Astrocyte (in vitro differentiated cells and primary cell): ENCODE measurements at regions not wholly inside any gene's neighbourhood (a gene's known extent, or its start where the extent isn't known, plus 50 kb on each side); places are given as distances from the start of the nearest gene placed in this dataset.
A peak's percentile ranks its signal among the peaks of the same experiment; 100 is the strongest.

Experiments used
- DNase-seq: peaks from one replicate; pipeline ENCODE4 v3.0.0-alpha.2; 2010; ENCODE audit warnings: low read depth
- FAIRE-seq: peaks from 2 replicates; lab custom pipeline; 2011; peaks lifted over from hg19 to GRCh38; lab: Jason Lieb, UNC
- H2AFZ ChIP-seq: 2 replicates; pipeline ENCODE4 v1.6.0; 2012; ENCODE audit warnings: low read depth, low read length, inconsistent platforms
- H3K27ac ChIP-seq: 2 replicates; pipeline ENCODE4 v1.5.1; 2011; ENCODE audit warnings: low read depth, low read length, inconsistent platforms
- H3K27me3 ChIP-seq: 2 replicates; pipeline ENCODE4 v1.6.0; 2011; ENCODE audit warnings: low read length, inconsistent platforms; ENCODE audit not compliant: insufficient read depth
- H3K36me3 ChIP-seq: 2 replicates; pipeline ENCODE4 v1.5.1; 2011; ENCODE audit warnings: low read length, inconsistent platforms; ENCODE audit not compliant: insufficient read depth
- H3K4me1 ChIP-seq: 2 replicates; pipeline ENCODE4 v1.5.1; 2011; ENCODE audit warnings: low read length, inconsistent platforms; ENCODE audit not compliant: insufficient read depth
- H3K4me2 ChIP-seq: 2 replicates; pipeline ENCODE4 v1.6.0; 2012; ENCODE audit warnings: low read length, inconsistent platforms
- H3K4me3 ChIP-seq: 2 replicates; pipeline ENCODE4 v1.5.1; 2011; ENCODE audit warnings: low read depth, mild to moderate bottlenecking, low read length, inconsistent platforms; ENCODE audit not compliant: insufficient read depth
- H3K79me2 ChIP-seq: 2 replicates; pipeline ENCODE4 v1.6.0; 2012; ENCODE audit warnings: mild to moderate bottlenecking, low read length, inconsistent platforms; ENCODE audit not compliant: insufficient read depth
- H3K9ac ChIP-seq: 2 replicates; pipeline ENCODE4 v1.6.0; 2012; ENCODE audit warnings: mild to moderate bottlenecking, low read length, inconsistent platforms
- H3K9me3 ChIP-seq: 2 replicates; pipeline ENCODE4 v1.5.1; 2012; ENCODE audit warnings: low read depth, mild to moderate bottlenecking, low read length, inconsistent platforms; ENCODE audit not compliant: insufficient read depth
- H4K20me1 ChIP-seq: 2 replicates; pipeline ENCODE4 v1.6.0; 2012; ENCODE audit warnings: low read length, inconsistent platforms; ENCODE audit not compliant: insufficient read depth
- H3K27ac Mint-ChIP-seq: one replicate; pipeline ENCODE4 v1.8.0; 2021; ENCODE audit warnings: mild to moderate bottlenecking, mixed read lengths; ENCODE audit not compliant: unreplicated experiment
- H3K27me3 Mint-ChIP-seq: one replicate; pipeline ENCODE4 v1.8.0; 2021; ENCODE audit warnings: low read depth, mixed read lengths; ENCODE audit not compliant: unreplicated experiment
- H3K36me3 Mint-ChIP-seq: one replicate; pipeline ENCODE4 v1.8.0; 2021; ENCODE audit warnings: low read depth, mixed read lengths; ENCODE audit not compliant: unreplicated experiment
- H3K4me1 Mint-ChIP-seq: one replicate; pipeline ENCODE4 v1.8.0; 2021; ENCODE audit warnings: low read depth, mixed read lengths; ENCODE audit not compliant: unreplicated experiment
- H3K4me3 Mint-ChIP-seq: one replicate; pipeline ENCODE4 v1.8.0; 2021; ENCODE audit warnings: mild to moderate bottlenecking, moderate library complexity, mixed read lengths; ENCODE audit not compliant: unreplicated experiment
- H3K9me3 Mint-ChIP-seq: one replicate; pipeline ENCODE4 v1.8.0; 2021; ENCODE audit warnings: mild to moderate bottlenecking, mixed read lengths; ENCODE audit not compliant: unreplicated experiment
- CTCF ChIP-seq: IDR thresholded peaks from 2 replicates; pipeline ENCODE4 v1.5.1; 2011; ENCODE audit warnings: low read depth, mild to moderate bottlenecking, inconsistent platforms, low read length, moderate library complexity; ENCODE audit not compliant: insufficient read depth
- EZH2 ChIP-seq: IDR thresholded peaks from 2 replicates; pipeline ENCODE4 v1.6.1; 2012; ENCODE audit warnings: mild to moderate bottlenecking, low read length, inconsistent platforms; ENCODE audit not compliant: insufficient read depth

GRCh38 chr1:98098473-98098872 is 177.6 kb upstream of the DPYD start:
- Mint-ChIP-seq H3K27me3 (no peaks in the 10 kb centered on the region), H3K4me1 (peaks cover 4% of the 10 kb centered on the region), H3K9me3 (no peaks in the 10 kb centered on the region), H3K36me3 (peaks cover 3% of the 10 kb centered on the region), H3K4me3 (no peak overlapping the region), H3K27ac (no peak overlapping the region)
- no peak overlapping the region for H3K27ac ChIP-seq
- no peaks in the 10 kb centered on the region for H3K9me3 ChIP-seq
- DNase-seq (no peak), FAIRE-seq (no peak)
- H3K27me3 ChIP-seq: no peaks in the 10 kb centered on the region
- H3K4me1 ChIP-seq: peaks cover 5% of the 10 kb centered on the region
- no peaks in the 10 kb centered on the region for H3K36me3 ChIP-seq
- H3K4me3 ChIP-seq: no peak overlapping the region
- no peak overlapping the region for H3K4me2 ChIP-seq
- H4K20me1 ChIP-seq: no peaks in the 10 kb centered on the region
- TF ChIP-seq CTCF (no peak), EZH2 (no peak)
- H3K79me2 ChIP-seq: no peaks in the 10 kb centered on the region
- no peak overlapping the region for H3K9ac ChIP-seq
- H2AFZ ChIP-seq: no peak overlapping the region

- Mint-ChIP-seq H3K27me3 (no peaks in the 10 kb centered on the region), H3K9me3 (no peaks in the 10 kb centered on the region), H3K4me3 (no peak overlapping the region), H3K36me3 (peaks cover 2% of the 10 kb centered on the region), H3K4me1 (peaks cover 17% of the 10 kb centered on the region), H3K27ac (no peak overlapping the region)
- Histone ChIP-seq H4K20me1 (no peaks in the 10 kb centered on the region), H2AFZ (no peak overlapping the region), H3K27ac (no peak overlapping the region), H3K79me2 (no peaks in the 10 kb centered on the region), H3K9me3 (no peaks in the 10 kb centered on the region), H3K4me3 (no peak overlapping the region), H3K4me1 (peaks cover 15% of the 10 kb centered on the region), H3K36me3 (no peaks in the 10 kb centered on the region), H3K27me3 (no peaks in the 10 kb centered on the region), H3K9ac (no peak overlapping the region), H3K4me2 (peak overlapping the region; percentile 8)
- DNase-seq: peak; percentile 64
- peak; percentile 66 for FAIRE-seq
- TF ChIP-seq EZH2: no peak
- no peak for TF ChIP-seq CTCF
These were observed 169.5 kb upstream of the DPYD start for GRCh38 chr1:98090351-98090750.

GRCh38 chr1:98088381-98088780 is 167.5 kb upstream of the DPYD start:
- DNase-seq: no peak
- Mint-ChIP-seq H3K4me3 (peak overlapping the region; percentile 47), H3K27me3 (no peaks in the 10 kb centered on the region), H3K27ac (peak overlapping the region; percentile 82), H3K9me3 (no peaks in the 10 kb centered on the region), H3K36me3 (peaks cover 2% of the 10 kb centered on the region), H3K4me1 (peaks cover 30% of the 10 kb centered on the region)
- Histone ChIP-seq H3K4me2 (no peak overlapping the region), H3K4me3 (no peak overlapping the region), H3K27ac (no peak overlapping the region), H3K9me3 (no peaks in the 10 kb centered on the region), H3K4me1 (peaks cover 15% of the 10 kb centered on the region), H3K27me3 (no peaks in the 10 kb centered on the region), H3K36me3 (no peaks in the 10 kb centered on the region), H3K9ac (no peak overlapping the region), H2AFZ (no peak overlapping the region), H4K20me1 (no peaks in the 10 kb centered on the region), H3K79me2 (no peaks in the 10 kb centered on the region)
- no peak for FAIRE-seq
- TF ChIP-seq CTCF: no peak
- TF ChIP-seq EZH2: no peak
